WI38 (cell line): ENCODE measurements at regions not wholly inside any gene's neighbourhood (a gene's known extent, or its start where the extent isn't known, plus 50 kb on each side); places are given as distances from the start of the nearest gene placed in this dataset.

Source experiments
- H3K4me3 ChIP-seq: 2 replicates; pipeline ENCODE4 v1.5.1; 2011; ENCODE audit warnings: low read depth, mild to moderate bottlenecking, control low read depth, low read length
- TF ChIP-seq, protein P1 (sequence below): IDR thresholded peaks from 2 replicates; pipeline ENCODE4 v1.5.1; 2012; ENCODE audit warnings: low read depth, mild to moderate bottlenecking, control low read depth, low read length

DNA sequence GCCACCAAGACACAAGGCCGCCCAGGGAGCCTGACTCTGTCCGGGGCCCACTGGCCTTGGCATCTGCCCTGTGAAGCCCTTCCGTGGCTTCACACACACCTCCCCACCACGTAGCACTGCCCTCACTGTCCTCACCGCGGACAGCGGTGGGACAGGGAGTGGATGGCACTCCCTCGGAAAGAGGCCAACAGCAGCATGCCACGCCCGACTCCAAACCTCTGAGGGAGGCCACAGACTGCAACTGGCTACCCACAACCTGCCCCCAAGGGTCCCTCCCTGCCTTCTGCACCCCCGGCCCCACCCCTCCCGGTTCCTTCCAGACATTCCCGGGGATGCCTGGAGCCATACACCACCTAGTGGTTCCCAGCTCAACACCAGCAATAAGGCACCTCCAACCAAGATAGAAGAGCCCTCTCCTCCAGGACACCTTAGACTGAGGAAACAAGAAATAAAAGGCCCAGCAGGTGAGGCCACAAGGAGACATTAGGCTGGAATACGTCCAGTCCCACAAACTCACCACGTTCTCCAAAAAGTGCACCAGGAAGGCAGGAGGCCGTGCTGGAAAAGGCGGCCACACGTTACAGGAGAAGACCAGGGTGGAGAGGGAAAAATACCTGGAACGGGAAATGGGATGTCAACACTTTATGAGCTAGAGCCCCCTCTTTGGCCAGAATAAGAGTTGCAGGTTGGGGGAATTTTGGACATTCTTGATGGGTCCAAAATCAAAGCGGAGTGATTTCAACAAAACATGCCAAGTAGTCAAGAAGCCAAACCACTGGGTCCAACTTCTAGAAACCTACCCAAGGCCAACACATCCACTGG, 310.0 kb downstream of the SOX9 start:
- no peak overlapping the region for H3K4me3 ChIP-seq
- TF ChIP-seq, protein P1, sequence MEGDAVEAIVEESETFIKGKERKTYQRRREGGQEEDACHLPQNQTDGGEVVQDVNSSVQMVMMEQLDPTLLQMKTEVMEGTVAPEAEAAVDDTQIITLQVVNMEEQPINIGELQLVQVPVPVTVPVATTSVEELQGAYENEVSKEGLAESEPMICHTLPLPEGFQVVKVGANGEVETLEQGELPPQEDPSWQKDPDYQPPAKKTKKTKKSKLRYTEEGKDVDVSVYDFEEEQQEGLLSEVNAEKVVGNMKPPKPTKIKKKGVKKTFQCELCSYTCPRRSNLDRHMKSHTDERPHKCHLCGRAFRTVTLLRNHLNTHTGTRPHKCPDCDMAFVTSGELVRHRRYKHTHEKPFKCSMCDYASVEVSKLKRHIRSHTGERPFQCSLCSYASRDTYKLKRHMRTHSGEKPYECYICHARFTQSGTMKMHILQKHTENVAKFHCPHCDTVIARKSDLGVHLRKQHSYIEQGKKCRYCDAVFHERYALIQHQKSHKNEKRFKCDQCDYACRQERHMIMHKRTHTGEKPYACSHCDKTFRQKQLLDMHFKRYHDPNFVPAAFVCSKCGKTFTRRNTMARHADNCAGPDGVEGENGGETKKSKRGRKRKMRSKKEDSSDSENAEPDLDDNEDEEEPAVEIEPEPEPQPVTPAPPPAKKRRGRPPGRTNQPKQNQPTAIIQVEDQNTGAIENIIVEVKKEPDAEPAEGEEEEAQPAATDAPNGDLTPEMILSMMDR, result peak; percentile 13; the same call in 1 of the 2 replicates

DNA sequence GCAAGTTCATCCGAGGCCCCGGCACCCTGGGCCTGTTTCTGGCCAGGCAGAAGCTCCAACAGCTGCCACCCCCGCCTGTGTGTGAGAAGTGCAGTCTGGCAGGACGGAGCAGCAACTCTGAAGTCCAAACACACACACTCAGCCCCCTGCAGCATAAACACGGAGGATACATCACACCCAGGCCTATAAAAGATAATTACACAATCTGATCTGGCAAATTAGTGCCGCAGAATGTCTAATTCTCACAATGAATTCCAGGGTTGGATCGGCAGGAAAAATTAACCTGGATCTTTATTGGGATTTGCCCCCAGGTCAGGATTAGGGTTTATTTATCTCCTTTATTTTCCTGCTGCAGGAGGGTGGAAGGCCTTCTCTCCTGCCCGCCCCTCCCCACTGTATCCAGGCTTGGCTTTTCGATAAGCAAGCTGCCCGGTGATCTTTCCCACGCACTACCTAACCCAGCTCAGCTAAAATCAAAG, 311.4 kb downstream of the SOX9 start:
- H3K4me3 ChIP-seq, result no peak overlapping the region
- TF ChIP-seq, protein P1, result no peak

DNA sequence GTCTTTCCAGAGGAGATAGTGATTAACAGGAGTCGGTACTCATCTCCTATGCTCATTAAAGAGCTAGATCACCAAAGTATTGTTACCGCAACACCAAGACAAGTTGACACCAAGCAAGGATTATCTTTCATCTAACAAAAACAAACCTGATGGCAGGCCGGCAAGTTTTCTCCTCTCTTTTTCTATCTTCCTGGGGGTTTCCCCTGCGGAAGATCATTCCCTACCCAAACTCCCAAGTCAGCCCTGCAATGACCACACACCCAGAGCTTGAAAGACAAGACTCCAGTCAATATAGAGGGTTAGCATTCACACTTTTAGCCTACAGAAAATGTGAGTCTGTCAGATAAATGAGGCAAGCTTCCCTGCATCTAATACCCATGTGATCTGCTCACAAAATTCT, 312.1 kb downstream of the SOX9 start:
- no peak overlapping the region for H3K4me3 ChIP-seq

DNA sequence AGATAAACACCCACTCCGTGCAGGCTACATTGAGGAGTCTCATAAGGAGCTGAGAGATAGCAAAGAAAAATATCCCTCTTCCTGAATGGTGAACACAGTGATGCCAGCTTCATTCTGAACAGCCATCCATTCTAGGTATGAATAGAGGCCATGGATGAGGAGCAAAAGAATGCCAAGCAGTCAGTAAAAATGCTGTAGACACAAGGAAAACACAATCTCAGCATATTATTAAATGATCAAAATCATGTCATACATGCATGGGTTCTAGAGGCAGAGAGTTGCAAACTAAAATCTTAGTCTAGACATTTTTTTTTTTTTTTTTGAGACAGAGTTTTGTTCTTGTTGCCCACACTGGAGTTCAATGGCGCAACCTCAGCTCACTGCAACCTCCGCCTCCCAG, 313.0 kb downstream of the SOX9 start:
- H3K4me3 ChIP-seq, result no peak overlapping the region
- TF ChIP-seq, protein P1, result no peak

More for the DNA sequence above, 312.1 kb downstream of the SOX9 start:
- TF ChIP-seq, protein P1, result no peak

DNA sequence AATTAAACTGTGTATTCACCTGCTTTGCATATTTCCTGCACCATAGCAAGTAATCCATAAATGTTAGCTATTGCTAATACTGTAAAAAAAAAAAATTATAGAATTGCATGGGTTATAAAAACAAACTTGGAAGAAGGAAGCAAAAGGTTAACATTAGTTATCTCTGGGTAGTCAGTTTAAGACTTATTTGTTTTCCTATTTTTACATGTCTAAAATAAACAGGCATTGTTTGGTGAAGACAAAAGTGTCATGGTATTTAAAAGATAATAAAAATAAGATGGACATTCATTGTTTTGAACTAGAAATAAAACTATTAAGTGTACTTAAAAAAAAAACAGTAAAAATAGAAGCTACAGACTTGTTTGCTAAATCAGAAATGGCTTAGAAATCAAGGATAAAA, 313.8 kb downstream of the SOX9 start:
- TF ChIP-seq, protein P1, result no peak

DNA sequence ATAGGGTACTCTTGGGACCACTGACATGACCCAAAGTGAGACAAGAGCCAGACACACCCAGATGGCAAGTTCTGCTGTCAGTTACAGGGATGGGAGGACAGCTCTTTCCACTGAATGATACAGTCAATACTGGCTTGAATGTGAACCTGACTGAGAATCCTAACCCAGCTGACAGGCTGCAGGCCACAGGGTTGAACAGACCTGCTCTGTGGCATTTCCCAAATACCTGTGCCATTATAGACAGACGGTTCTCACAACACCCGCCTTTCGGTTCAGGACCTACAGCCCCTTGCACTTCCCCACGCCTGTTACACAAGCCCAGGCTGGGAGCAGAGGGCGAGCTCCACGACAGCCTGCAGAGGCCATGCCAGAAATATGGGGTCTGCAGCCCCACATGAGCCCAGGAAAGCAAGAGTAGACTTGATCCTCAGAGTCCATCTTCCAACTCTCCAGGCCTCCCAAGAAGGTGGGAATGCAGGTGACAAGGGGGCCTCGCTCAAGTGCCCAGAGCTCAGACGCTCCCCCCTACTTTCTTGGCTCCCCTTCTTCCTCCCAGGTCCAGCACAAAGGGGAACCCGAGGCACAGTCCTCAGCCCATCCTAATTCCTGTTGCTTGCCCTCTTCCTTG, 314.3 kb downstream of the SOX9 start:
- no peak overlapping the region for H3K4me3 ChIP-seq
- TF ChIP-seq, protein P1, result no peak

More for the DNA sequence above, 313.8 kb downstream of the SOX9 start:
- no peak overlapping the region for H3K4me3 ChIP-seq

DNA sequence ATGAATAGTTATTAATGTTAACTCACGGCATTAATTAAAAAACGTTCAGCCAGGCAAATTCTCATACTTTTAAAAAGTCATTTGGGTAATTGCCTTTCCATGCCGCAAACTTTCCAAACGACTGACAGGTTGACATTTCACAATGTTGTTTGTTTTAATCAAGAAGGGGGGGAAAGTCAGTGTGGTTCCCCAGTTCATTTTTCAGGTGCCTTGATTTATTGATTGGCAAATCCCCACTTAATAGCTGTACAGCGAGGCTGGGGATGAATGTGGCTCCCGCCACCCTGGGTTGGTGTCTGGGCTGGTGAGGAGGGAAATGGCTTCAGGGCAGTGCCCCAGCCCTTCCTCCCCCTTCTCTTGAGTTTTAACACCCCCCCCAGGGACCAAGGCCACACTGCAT, 318.0 kb downstream of the SOX9 start:
- TF ChIP-seq, protein P1, result no peak
- H3K4me3 ChIP-seq, result no peak overlapping the region
